Astrocyte of the hippocampus (primary cell): ENCODE measurements at regions not wholly inside any gene's neighbourhood (a gene's known extent, or its start where the extent isn't known, plus 50 kb on each side); places are given as distances from the start of the nearest gene placed in this dataset.

Experiments
- DNase-seq: peaks from one replicate; pipeline ENCODE4 v3.0.0; 2011; ENCODE audit warnings: low read depth, low spot score

DNA sequence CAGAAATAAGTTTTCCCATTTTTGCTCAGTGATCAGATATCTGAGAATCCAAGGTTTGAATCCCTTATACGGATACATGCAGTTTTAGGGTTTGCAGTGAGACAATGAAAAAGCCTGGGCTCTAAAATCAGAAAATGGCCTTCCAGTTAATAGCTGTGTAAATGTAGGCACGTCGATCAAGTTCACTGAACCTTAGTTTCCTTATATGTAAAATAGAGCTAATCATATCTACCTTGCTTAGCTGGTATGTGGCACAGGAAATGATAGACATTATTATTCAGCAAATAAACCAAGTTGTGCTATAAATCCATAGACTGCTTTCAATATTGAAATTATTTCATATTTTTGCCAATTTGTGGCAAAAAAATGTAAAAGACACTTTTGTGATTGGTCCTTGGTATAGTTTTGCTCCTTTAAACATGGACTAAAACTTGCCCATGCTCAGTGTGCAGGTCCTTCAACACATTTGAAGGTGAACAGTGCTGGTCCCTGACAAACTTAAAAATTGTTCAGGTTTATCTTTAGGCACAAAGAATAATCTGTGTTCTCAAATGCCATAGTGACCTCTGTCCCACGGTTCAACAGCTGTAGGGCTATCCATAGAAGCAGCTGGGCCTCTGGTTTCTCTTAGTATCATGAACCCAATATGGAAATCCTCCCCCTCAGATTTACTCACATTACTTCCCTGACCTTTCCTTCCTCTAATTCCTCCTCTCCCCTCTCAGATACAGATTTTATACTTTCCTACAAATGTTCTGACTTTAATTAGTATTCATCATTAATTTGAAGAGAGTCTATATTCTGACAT is 51.0 kb downstream of the CCDC54 start:
- DNase-seq: no peak

DNA sequence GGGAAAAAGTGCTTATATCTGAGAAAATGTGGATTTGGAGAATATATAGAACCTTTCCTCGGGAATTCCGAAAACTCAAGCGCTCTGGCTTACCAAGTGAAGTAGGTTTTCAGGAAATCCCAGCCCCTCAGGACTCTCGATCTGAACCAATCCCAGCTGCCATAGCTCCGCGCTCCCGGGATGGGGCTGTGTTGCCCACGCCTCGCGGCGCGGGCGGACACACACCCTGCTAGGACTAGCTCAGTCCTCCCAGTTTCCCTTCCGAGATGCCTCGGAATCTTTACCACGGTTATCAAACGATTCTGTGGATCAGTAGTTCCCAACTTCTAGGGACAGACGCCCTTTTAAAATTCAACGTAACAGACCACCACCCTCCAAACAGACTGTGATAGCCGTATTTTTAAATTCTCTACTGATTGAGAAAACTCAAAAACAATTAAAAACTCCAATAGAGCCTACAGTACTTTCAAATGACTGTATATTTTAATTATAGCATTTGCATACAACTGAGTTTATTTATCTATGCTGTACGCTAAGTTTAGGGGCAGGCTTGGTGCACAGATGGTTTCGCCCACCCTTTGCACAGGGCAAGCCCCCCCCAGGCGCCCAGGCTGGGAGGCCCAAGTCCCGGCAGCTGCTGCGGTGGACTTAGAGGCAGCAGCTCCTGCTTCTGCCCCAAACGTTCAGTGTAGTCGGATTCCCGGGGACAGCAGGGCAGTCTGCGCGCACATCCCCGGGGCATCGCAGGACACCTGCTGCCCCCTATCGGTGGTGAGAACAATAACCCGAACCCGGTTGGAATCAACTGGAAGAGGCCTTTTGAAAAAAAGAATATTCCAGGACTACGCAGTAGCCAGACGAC is 52.3 kb downstream of the CCDC54 start:
- peak; percentile 94 for DNase-seq

DNA sequence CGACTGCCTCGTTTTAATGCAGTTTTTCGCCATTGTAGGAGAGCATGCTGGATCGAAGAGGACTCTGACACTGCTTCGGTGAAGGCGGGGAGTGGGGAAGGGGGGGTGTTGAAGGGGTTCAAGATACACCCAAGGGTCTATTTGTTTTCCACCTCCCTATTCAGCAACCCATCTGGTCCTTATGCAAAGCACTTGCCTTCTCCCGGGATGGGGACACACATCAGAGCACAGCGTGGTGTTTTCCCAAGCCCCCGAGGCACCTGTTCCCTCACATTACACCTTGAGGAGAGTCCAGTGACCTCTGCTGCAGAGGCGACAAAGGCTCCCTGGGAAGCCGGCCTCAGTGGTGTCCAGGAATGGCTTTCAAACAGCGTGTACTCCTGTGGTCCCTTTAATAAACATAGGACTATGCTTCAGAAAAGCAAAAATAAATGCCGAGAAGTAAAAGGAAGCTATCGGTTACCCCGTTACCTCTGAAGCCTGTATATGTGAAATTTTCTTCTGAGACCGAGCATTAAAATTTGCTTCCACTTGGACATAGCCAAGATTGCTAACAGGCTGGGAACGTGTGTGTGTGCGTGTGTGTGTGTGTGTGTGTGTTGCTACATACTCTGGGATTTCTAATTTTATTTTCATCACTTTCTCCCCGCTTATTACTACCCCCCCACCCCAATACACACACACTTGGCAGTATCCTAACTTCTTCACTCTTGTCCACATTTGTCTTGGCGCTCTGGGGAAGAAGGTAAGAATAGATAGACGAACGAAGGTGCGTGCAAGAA is 53.2 kb downstream of the CCDC54 start:
- DNase-seq: peak; percentile 34

DNA sequence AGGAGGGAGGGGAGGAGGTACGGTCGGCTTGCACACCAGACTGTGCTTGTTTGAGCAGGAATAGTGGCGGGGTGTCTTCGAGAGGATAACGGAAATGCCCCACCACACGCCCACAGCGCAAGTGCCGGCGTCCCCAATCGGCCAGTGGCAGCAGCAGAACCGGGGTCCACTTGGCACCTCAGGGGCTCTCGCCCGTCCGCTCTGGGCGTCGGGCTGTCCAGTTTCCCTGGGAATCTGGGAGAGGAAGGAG is 53.7 kb downstream of the CCDC54 start:
- DNase-seq: no peak

DNA sequence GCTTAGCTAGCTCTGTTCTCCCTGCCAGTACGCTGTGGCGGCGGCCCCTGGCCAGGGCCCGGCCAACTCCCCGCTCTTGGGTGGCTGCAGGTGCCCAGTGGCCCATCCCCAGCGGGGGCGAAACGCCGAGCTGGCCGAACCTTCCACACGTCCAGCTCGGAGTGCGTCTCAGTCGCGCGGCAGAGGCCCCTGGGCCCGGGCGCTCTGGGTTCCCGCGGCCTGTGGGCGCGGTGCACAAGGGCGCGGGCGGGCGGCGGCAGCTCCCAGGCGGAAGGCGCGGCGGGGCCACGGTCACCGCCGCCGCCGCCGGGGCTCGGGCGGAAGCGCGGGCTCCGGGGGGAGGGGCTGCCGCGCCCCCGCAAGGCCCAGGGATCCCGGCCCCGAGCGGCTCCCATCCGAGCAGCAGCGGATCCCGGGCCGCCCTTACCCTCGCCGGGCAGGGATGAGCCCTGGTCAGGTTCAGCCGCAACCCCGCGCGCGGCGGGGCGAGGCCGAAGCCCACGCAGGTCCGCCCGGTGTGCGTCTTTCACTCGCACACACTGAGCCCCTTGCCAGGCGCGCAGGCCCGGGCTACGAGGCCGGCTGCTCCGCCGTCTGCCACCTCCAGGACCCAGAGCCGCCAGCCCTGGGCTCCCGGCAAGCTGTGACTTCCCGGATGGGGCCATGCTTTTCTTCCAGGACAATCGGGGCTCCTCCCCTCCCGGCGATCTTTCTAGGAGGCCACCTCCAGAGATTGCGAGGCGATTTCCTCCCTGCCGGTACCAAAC is 54.2 kb downstream of the CCDC54 start:
- peak; percentile 84 for DNase-seq

DNA sequence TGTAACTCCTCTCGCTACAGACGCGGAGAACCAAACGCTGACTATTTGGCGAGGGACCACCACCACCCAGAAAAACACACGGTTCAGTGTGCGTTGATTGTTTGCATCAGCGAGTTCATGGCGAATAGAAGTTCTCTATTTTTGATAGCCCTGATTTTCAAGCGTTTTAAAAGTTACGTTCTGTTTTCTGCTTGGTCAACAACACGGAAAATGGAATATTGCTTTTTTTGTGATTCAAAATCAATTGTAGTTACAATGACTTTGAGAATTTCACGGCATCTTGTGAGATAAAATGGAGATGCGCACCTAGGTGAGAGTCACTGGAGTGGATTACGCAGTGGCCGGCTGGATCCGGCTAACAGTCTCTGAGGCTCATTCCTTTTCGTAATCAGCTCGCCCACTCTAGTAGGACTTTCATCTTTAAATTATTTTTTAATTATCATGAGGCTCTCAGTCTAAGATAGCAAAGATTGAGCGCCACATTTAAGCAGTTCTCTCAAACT is 54.8 kb downstream of the CCDC54 start:
- peak; percentile 54 for DNase-seq

DNA sequence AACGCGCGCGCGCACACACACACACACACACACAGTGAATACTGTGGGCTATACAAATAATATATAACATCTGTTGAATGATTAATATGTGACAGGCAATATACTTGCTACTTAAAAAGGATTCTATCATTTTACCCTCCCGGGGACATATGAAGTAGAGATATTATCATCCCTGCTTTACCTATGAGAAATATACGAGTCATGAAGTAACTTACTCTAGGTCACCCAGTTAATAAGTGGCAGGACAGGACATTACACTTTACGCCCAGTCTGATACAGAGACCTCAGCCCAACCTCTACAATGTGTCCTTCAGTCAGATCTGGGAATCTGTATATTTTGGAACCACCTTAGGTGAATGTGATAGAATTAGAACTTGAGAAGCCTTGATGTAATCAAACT is 55.4 kb downstream of the CCDC54 start:
- DNase-seq: no peak

DNA sequence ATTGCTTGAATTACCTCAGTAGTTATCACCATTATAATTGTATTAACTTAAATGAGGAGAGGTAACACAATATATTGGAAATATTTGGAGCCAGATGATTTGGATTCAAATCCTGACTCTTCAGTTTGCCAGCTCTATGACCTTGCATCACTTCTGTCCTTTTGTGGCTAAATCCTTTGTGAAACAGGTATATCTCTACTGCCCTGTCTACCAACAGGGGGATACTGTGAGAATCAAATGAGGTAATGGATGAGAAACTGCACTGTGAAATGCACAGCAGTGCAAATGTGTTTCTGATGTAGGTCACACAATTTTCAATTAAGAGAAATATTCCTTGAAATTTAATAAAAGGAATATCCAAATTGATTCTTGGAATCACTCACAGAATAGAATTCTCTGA is 58.8 kb downstream of the CCDC54 start:
- DNase-seq: no peak

DNA sequence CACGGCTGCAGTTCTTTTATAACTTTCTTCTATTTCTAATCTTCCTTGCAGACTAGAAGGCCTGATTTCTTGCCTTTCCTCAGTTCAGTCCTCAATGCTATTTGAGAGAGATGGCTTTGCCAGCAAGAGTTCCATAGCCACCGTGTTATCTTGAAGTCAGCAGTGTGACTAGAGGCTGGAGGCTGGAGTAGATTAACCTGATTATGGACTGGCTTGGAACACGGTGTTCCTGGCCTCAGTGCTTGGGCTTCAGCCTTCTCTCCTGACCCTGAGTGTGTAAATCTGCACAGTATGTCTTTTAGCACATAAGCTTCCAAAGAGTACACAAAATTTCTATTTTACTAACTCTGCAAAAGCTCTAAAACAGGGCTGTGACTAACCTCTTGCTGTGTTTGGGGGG is 61.4 kb downstream of the CCDC54 start:
- DNase-seq: no peak

DNA sequence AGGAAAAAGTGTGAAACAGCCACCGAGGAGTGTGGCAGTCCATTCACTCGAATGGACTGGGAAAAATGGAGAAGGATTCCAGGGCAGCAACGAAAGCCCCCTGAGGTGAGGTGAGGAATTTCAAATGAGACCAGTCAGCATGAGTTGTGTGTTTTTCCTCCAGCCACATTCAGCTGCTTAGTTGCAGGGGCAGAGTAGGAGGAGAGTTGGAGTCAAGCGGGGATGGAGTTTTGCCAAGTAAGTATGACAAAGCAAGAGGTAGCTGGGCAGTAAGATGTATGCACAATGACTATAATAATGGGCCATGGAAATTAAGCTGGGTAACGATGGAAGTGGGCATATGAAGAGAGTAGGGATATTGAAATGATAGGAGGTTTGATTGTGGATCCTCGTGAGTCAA is 64.4 kb downstream of the CCDC54 start:
- DNase-seq: peak; percentile 35

DNA sequence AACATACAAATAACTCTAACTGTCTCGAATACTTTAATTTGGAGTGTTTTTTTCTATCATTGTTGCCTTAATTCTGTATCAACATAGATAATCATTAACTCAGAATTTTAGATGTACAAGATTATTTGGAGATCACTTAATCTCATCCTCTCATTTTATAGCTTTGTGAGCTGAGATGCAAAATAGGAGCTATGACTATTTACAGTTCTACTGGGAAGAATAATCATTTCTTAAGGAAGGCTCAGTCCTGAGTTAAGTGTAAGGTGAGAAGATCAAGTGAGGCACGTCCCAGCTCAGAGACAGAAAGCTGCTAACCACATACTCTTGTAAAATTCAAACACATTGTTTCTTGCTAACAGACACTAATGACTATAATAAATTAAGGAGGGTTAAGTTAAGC is 66.2 kb downstream of the CCDC54 start:
- no peak for DNase-seq

DNA sequence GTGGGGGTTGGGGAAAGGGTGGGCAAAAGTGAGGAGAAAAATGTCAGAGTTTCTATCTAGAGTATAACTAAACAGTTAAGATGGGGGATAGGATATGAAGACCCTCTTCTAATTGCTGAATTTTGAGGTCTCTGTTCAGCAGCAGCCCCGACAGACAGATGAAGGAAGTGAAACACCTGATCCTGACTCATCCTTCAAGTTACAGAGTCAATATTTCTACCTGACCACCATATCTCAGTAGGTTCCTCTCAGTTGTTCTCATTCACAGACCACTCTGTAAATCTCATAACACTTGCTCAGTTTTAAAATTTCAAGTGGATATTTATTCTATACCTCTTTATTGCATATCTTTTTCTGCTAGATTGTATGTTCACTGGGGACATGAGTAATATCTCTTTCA is 69.5 kb downstream of the CCDC54 start:
- DNase-seq: no peak

DNA sequence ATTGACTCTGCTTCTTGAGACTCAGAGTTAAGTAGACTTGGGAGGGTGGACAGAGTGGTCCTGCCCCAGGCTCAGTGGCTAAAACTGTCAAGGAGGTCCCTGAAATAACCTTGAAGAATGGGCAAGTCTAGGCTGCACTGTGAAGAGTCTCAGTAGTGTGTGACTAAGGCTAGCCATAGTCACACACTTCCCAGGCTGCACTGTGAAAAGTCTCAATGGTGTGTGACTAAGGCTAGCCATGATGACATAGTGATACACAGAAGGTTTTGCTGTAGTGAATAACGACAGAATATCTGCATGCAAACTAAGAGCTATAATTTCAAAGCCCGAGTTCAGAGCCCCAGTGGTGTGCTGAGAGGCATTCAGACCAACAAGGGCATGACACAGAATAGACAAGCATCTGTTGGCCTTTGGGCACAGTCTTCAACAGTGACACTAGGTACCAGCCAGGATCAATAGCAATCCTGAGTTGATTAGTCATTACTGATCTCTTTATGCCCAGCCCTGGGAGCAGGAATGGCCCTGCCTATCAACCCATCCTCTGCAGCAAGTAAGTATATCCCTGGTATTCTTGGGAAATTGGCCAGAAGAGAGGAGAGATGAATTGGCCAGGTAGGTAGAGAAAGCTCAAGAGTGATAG is 72.4 kb upstream of the BBX start:
- peak; percentile 39 for DNase-seq

DNA sequence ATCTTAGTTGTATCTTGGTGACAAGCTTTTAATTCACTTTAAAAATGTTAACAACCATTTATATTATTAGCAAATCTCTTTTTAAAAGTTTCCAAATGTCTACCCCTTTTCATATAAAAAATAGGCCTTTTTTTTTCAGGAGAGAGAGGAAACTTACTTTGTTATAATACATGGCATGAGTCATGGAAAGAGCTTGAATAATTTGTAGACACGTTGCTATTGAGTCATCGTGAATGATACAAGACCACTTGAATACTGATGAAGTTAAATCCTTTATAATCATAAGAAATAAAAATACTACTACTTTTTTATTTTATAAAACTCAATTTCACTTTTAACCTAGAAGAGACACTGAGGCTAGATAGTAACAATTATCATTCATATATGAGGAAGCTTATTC is 70.3 kb upstream of the BBX start:
- DNase-seq: peak; percentile 67

DNA sequence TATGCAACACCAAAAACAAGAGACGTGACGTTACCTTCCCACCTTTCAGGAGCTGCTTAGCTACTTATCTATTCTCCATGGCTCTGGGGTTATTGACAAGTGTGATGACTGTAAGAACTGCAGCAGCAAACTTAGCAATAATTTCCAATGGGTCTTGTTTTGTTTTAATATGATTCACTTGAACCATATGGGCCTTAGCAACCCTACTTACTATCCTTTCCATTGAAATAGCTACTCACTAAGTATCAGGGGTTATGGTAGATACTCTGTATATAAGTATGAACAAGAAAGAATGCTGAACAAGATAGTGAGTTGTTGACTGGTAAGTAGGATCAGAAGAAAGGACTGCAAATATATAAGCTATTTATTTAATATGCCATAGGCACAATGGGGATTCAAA is 69.3 kb upstream of the BBX start:
- no peak for DNase-seq

DNA sequence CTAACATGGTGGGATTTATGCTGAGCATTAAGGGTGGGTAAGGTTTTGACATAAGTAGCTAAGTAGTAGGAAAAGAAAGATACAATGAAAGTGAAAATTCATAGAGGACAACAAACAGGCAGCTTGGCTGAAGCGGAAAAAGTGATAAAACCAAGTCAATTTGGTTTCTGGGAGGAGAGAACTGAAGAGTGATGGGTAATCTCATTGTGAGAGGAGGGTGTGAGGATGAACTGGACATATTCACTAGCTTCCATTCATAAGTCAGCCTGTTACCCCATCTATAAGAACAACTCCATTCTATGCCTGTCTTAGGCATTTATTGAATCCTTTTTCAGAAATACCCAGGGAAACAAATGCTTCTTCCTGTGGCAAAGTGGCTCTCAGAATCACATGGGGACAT is 67.1 kb upstream of the BBX start:
- no peak for DNase-seq

DNA sequence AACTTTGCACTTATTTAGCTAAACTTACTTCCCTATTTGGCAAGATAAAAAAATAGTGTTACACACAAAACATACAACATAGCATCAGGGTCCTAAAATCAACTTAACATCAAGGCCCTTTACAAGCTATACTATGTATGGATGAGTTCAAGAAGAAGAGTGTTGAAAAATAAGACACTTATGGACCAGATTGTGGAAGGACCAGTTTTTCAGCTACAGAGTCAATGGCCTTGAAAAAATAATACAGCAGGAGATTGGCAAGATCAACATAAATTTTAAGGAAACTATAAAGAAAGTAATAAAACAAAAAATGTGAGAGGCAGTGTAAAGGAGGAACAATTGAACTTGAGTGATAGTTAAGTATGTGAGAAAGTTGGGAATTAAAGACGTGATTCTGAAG is 66.3 kb upstream of the BBX start:
- DNase-seq: no peak

DNA sequence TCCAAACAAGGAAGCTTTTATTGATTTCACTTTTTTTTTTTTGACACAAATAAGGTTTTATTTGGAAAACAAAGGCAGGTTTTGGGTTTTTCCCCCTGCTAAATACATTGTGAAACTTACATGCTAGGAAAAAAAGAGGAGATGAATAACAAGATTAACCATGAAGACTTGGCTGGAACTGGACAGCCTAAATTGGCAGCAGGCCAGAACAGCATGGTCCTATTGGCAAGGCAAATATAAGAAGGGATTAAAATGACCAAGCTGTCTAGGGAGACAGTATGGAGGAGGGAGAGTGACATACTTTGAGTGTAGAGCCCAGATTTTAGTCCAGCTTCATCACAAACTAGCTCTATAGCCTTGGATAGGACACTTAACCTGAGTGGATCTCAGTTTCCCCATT is 63.9 kb upstream of the BBX start:
- peak; percentile 49 for DNase-seq

DNA sequence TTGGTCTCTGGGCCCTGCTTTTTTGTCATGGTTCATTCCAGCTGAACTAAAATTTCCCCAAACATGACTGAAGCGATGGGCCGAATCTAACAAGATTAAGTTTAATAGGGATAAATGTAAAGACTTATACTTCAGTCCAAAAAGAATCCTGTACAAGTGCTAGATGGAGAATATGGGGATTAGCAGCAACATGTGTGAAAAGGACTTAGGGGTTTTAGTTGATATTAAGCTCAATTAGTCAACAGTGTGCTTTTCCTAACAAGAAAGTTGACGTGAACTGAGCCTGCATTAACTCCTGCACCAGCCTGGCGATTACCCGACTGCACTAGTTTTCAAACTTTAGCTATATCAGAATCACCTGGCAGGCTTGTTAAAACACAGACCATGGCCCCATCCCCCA is 61.0 kb upstream of the BBX start:
- no peak for DNase-seq

DNA sequence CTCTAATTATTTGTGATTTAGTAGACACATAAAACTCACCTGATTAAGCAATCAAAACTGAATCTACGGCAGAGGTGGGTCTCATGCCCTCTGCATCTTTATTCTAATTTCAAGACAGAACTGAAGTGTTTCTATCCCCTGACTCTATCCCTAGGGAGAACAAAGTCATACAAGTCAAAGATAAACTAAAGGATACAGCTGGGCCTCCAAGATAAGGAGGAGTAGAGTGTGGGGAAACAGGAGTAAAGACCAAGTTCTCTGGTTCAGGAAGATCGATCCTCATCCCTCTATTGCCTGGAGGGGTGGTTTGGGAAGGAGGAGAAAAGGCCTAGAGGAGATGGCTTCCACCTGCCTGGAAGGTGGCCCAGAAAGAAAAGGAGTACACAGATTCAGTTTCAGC is 58.7 kb upstream of the BBX start:
- no peak for DNase-seq

DNA sequence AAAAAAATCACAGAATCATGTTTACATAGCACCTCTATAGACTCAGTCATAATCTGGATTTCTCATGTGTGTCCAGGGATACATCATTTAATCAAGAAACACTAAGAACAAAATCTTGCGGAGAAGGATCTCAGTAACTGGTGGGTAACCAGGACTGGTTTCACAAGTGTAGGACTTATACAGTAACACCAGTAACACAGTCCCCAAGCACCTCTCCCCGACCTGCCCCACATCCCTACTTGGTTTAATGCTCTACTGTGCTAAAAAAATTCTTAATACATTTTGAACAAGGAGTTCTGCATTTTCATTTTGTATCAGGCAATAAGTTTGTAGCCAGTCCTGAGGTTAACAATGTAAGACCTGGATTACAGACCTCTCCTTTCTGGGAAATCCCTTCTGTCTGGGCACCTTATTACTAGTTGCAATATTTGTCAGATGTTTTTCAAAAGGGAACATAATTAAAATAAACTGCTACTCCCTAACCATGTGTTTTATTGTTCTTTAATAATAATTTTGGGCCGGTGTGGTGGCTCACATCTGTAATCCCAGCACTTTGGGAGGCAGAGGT is 57.6 kb upstream of the BBX start:
- no peak for DNase-seq
